ENCODE measurements at regions not wholly inside any gene's neighbourhood (a gene's known extent, or its start where the extent isn't known, plus 50 kb on each side); places are given as distances from the start of the nearest gene placed in this dataset.

DNA sequence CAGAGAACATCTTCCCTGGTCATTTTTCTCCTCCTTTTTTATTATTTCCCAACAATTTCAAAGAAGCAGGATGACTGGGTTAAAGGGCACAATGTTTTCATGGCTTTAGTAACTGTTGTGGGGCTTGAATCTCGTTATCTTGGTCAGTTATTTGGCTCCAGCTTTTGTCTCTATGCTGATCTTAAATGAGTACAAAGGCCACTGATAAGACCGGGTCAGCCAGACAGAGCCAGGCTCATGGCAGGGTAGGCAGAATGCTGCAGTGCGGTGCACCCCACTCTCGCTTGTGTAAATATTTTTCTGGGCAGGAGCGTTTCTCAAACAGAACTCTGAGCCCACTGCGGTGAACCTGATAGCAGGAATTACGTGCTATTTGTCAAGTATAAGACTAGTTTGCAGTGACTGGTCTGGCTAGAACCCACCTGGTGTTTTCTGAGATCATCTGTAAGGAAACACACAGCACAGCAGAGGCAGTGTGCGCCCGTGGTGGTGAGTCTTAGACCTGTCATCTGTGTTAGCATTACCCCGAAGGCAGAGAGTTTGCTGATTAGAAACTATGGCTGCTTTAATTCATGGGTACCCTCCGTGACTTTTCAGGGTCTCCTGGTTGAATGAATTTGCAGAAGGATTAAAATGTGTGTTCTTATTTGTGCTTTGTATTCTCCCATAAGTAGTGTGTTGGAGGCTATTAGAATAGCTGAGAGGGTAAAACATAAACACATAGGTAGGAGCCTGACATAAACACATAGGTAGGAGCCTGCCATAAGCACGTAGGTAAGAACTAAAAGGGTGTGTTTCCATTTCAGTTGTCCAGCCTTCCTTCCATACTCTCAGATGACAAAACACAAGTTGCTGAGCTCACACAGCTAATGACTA lies 158.6 kb upstream of the DMRT1 start (continued):
- TF ChIP-seq, protein P1, sequence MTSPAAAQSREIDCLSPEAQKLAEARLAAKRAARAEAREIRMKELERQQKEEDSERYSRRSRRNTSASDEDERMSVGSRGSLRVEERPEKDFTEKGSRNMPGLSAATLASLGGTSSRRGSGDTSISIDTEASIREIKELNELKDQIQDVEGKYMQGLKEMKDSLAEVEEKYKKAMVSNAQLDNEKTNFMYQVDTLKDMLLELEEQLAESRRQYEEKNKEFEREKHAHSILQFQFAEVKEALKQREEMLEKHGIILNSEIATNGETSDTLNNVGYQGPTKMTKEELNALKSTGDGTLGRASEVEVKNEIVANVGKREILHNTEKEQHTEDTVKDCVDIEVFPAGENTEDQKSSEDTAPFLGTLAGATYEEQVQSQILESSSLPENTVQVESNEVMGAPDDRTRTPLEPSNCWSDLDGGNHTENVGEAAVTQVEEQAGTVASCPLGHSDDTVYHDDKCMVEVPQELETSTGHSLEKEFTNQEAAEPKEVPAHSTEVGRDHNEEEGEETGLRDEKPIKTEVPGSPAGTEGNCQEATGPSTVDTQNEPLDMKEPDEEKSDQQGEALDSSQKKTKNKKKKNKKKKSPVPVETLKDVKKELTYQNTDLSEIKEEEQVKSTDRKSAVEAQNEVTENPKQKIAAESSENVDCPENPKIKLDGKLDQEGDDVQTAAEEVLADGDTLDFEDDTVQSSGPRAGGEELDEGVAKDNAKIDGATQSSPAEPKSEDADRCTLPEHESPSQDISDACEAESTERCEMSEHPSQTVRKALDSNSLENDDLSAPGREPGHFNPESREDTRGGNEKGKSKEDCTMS (CRISPR knock-in tag; conservative IDR thresholded peaks at IDR 0.05), result no peak
- TF ChIP-seq MAF1 (CRISPR knock-in tag; IDR thresholded peaks at IDR 0.05; ENCODE audit: borderline replicate concordance), result no peak
- no peak for TF ChIP-seq ZNF251 (CRISPR knock-in tag; IDR thresholded peaks at IDR 0.05)
- TF ChIP-seq, protein P2, sequence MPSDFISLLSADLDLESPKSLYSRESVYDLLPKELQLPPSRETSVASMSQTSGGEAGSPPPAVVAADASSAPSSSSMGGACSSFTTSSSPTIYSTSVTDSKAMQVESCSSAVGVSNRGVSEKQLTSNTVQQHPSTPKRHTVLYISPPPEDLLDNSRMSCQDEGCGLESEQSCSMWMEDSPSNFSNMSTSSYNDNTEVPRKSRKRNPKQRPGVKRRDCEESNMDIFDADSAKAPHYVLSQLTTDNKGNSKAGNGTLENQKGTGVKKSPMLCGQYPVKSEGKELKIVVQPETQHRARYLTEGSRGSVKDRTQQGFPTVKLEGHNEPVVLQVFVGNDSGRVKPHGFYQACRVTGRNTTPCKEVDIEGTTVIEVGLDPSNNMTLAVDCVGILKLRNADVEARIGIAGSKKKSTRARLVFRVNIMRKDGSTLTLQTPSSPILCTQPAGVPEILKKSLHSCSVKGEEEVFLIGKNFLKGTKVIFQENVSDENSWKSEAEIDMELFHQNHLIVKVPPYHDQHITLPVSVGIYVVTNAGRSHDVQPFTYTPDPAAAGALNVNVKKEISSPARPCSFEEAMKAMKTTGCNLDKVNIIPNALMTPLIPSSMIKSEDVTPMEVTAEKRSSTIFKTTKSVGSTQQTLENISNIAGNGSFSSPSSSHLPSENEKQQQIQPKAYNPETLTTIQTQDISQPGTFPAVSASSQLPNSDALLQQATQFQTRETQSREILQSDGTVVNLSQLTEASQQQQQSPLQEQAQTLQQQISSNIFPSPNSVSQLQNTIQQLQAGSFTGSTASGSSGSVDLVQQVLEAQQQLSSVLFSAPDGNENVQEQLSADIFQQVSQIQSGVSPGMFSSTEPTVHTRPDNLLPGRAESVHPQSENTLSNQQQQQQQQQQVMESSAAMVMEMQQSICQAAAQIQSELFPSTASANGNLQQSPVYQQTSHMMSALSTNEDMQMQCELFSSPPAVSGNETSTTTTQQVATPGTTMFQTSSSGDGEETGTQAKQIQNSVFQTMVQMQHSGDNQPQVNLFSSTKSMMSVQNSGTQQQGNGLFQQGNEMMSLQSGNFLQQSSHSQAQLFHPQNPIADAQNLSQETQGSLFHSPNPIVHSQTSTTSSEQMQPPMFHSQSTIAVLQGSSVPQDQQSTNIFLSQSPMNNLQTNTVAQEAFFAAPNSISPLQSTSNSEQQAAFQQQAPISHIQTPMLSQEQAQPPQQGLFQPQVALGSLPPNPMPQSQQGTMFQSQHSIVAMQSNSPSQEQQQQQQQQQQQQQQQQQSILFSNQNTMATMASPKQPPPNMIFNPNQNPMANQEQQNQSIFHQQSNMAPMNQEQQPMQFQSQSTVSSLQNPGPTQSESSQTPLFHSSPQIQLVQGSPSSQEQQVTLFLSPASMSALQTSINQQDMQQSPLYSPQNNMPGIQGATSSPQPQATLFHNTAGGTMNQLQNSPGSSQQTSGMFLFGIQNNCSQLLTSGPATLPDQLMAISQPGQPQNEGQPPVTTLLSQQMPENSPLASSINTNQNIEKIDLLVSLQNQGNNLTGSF (CRISPR knock-in tag; IDR thresholded peaks at IDR 0.05), result no peak
- TF ChIP-seq ZNF557 (CRISPR knock-in tag; IDR thresholded peaks at IDR 0.05), result no peak
- TF ChIP-seq, protein P3, sequence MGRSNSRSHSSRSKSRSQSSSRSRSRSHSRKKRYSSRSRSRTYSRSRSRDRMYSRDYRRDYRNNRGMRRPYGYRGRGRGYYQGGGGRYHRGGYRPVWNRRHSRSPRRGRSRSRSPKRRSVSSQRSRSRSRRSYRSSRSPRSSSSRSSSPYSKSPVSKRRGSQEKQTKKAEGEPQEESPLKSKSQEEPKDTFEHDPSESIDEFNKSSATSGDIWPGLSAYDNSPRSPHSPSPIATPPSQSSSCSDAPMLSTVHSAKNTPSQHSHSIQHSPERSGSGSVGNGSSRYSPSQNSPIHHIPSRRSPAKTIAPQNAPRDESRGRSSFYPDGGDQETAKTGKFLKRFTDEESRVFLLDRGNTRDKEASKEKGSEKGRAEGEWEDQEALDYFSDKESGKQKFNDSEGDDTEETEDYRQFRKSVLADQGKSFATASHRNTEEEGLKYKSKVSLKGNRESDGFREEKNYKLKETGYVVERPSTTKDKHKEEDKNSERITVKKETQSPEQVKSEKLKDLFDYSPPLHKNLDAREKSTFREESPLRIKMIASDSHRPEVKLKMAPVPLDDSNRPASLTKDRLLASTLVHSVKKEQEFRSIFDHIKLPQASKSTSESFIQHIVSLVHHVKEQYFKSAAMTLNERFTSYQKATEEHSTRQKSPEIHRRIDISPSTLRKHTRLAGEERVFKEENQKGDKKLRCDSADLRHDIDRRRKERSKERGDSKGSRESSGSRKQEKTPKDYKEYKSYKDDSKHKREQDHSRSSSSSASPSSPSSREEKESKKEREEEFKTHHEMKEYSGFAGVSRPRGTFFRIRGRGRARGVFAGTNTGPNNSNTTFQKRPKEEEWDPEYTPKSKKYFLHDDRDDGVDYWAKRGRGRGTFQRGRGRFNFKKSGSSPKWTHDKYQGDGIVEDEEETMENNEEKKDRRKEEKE (IDR thresholded peaks at IDR 0.05), result no peak
- peak; percentile 98 for TF ChIP-seq NCOR1 (IDR thresholded peaks at IDR 0.05; ENCODE audit: borderline replicate concordance, low read length)
- 0 out of 2 replicates have a peak, but pooled peaks have one; percentile 25 for TF ChIP-seq ONECUT2 (CRISPR knock-in tag; IDR thresholded peaks at IDR 0.05)
- TF ChIP-seq IKZF4 (CRISPR knock-in tag; IDR thresholded peaks at IDR 0.05; ENCODE audit: borderline replicate concordance, low read depth, not compliant biosample characterization), result no peak
- TF ChIP-seq KLF13 (CRISPR knock-in tag; IDR thresholded peaks at IDR 0.05), result no peak
- TF ChIP-seq, protein P4, sequence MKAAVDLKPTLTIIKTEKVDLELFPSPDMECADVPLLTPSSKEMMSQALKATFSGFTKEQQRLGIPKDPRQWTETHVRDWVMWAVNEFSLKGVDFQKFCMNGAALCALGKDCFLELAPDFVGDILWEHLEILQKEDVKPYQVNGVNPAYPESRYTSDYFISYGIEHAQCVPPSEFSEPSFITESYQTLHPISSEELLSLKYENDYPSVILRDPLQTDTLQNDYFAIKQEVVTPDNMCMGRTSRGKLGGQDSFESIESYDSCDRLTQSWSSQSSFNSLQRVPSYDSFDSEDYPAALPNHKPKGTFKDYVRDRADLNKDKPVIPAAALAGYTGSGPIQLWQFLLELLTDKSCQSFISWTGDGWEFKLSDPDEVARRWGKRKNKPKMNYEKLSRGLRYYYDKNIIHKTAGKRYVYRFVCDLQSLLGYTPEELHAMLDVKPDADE (CRISPR knock-in tag; IDR thresholded peaks at IDR 0.05), result no peak
- TF ChIP-seq, protein P5, sequence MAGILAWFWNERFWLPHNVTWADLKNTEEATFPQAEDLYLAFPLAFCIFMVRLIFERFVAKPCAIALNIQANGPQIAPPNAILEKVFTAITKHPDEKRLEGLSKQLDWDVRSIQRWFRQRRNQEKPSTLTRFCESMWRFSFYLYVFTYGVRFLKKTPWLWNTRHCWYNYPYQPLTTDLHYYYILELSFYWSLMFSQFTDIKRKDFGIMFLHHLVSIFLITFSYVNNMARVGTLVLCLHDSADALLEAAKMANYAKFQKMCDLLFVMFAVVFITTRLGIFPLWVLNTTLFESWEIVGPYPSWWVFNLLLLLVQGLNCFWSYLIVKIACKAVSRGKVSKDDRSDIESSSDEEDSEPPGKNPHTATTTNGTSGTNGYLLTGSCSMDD (CRISPR knock-in tag; IDR thresholded peaks at IDR 0.05), result no peak
- peak; percentile 95 for TF ChIP-seq FOXK1 (CRISPR knock-in tag; IDR thresholded peaks at IDR 0.05; ENCODE audit: borderline replicate concordance, low read depth)
- no peak for TF ChIP-seq NCOA5 (CRISPR knock-in tag; IDR thresholded peaks at IDR 0.05)
- peak; percentile 82; the same call in 1 of the 2 replicates for TF ChIP-seq THYN1 (CRISPR knock-in tag; IDR thresholded peaks at IDR 0.05; ENCODE audit: borderline replicate concordance, low read depth)
- TF ChIP-seq ZBTB7B (CRISPR knock-in tag; IDR thresholded peaks at IDR 0.05), result peak; percentile 93

All from HepG2 (cell line).